ENCODE measurements at regions not wholly inside any gene's neighbourhood (a gene's known extent, or its start where the extent isn't known, plus 50 kb on each side); places are given as distances from the start of the nearest gene placed in this dataset.

DNA sequence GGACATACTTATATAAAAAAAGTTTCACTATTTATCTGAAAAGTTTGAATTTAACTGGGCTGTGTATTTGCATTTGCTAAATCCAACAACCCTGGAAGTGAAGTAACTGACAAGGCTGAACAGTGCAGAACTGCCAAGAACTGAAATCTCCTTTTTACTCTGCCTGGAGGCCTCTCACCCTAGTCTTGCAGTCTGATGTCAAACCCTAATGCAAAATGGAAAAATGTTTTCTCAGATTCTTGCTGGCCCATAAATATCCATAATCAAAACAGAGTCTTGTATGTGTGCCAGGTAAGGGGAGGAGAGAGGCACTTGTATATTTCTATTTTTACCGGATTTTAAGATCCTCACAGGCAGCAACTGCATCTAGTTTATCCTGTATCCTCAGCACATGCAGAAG, 432.7 kb upstream of the KLF4 start:
- TF ChIP-seq, protein P1, sequence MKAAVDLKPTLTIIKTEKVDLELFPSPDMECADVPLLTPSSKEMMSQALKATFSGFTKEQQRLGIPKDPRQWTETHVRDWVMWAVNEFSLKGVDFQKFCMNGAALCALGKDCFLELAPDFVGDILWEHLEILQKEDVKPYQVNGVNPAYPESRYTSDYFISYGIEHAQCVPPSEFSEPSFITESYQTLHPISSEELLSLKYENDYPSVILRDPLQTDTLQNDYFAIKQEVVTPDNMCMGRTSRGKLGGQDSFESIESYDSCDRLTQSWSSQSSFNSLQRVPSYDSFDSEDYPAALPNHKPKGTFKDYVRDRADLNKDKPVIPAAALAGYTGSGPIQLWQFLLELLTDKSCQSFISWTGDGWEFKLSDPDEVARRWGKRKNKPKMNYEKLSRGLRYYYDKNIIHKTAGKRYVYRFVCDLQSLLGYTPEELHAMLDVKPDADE (IDR thresholded peaks at IDR 0.05), result no peak
- TF ChIP-seq, protein P2, sequence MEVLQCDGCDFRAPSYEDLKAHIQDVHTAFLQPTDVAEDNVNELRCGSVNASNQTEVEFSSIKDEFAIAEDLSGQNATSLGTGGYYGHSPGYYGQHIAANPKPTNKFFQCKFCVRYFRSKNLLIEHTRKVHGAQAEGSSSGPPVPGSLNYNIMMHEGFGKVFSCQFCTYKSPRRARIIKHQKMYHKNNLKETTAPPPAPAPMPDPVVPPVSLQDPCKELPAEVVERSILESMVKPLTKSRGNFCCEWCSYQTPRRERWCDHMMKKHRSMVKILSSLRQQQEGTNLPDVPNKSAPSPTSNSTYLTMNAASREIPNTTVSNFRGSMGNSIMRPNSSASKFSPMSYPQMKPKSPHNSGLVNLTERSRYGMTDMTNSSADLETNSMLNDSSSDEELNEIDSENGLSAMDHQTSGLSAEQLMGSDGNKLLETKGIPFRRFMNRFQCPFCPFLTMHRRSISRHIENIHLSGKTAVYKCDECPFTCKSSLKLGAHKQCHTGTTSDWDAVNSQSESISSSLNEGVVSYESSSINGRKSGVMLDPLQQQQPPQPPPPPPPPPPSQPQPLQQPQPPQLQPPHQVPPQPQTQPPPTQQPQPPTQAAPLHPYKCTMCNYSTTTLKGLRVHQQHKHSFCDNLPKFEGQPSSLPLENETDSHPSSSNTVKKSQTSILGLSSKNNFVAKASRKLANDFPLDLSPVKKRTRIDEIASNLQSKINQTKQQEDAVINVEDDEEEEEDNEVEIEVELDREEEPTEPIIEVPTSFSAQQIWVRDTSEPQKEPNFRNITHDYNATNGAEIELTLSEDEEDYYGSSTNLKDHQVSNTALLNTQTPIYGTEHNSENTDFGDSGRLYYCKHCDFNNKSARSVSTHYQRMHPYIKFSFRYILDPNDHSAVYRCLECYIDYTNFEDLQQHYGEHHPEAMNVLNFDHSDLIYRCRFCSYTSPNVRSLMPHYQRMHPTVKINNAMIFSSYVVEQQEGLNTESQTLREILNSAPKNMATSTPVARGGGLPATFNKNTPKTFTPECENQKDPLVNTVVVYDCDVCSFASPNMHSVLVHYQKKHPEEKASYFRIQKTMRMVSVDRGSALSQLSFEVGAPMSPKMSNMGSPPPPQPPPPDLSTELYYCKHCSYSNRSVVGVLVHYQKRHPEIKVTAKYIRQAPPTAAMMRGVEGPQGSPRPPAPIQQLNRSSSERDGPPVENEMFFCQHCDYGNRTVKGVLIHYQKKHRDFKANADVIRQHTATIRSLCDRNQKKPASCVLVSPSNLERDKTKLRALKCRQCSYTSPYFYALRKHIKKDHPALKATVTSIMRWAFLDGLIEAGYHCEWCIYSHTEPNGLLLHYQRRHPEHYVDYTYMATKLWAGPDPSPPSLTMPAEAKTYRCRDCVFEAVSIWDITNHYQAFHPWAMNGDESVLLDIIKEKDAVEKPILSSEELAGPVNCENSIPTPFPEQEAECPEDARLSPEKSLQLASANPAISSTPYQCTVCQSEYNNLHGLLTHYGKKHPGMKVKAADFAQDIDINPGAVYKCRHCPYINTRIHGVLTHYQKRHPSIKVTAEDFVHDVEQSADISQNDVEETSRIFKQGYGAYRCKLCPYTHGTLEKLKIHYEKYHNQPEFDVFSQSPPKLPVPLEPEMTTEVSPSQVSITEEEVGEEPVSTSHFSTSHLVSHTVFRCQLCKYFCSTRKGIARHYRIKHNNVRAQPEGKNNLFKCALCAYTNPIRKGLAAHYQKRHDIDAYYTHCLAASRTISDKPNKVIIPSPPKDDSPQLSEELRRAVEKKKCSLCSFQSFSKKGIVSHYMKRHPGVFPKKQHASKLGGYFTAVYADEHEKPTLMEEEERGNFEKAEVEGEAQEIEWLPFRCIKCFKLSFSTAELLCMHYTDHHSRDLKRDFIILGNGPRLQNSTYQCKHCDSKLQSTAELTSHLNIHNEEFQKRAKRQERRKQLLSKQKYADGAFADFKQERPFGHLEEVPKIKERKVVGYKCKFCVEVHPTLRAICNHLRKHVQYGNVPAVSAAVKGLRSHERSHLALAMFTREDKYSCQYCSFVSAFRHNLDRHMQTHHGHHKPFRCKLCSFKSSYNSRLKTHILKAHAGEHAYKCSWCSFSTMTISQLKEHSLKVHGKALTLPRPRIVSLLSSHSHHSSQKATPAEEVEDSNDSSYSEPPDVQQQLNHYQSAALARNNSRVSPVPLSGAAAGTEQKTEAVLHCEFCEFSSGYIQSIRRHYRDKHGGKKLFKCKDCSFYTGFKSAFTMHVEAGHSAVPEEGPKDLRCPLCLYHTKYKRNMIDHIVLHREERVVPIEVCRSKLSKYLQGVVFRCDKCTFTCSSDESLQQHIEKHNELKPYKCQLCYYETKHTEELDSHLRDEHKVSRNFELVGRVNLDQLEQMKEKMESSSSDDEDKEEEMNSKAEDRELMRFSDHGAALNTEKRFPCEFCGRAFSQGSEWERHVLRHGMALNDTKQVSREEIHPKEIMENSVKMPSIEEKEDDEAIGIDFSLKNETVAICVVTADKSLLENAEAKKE (CRISPR knock-in tag; IDR thresholded peaks at IDR 0.05), result no peak
- no peak for TF ChIP-seq ZNF331 (CRISPR knock-in tag; IDR thresholded peaks at IDR 0.05; ENCODE audit: low read depth)
- TF ChIP-seq NANOG (IDR thresholded peaks at IDR 0.05; ENCODE audit: borderline replicate concordance), result no peak
- TF ChIP-seq, protein P3, sequence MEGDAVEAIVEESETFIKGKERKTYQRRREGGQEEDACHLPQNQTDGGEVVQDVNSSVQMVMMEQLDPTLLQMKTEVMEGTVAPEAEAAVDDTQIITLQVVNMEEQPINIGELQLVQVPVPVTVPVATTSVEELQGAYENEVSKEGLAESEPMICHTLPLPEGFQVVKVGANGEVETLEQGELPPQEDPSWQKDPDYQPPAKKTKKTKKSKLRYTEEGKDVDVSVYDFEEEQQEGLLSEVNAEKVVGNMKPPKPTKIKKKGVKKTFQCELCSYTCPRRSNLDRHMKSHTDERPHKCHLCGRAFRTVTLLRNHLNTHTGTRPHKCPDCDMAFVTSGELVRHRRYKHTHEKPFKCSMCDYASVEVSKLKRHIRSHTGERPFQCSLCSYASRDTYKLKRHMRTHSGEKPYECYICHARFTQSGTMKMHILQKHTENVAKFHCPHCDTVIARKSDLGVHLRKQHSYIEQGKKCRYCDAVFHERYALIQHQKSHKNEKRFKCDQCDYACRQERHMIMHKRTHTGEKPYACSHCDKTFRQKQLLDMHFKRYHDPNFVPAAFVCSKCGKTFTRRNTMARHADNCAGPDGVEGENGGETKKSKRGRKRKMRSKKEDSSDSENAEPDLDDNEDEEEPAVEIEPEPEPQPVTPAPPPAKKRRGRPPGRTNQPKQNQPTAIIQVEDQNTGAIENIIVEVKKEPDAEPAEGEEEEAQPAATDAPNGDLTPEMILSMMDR (conservative IDR thresholded peaks at IDR 0.05; ENCODE audit: low read depth in 2 of 2), result no peak
- TF ChIP-seq POLR2AphosphoS5 (IDR thresholded peaks at IDR 0.05; ENCODE audit: low read depth), result no peak
- no peak for TF ChIP-seq EZH2phosphoT487 (IDR thresholded peaks at IDR 0.05; ENCODE audit: unreplicated experiment)
- TF ChIP-seq CREB1 (CRISPR knock-in tag; IDR thresholded peaks at IDR 0.05; ENCODE audit: low read depth), result no peak
- no peak for TF ChIP-seq EZH2 (IDR thresholded peaks at IDR 0.05; ENCODE audit: low read depth, unreplicated experiment)
- no peak for TF ChIP-seq JUNB (IDR thresholded peaks at IDR 0.05; ENCODE audit: unreplicated experiment)
- no peak for TF ChIP-seq ZNF114 (CRISPR knock-in tag; IDR thresholded peaks at IDR 0.05)
- no peak for TF ChIP-seq REST (IDR thresholded peaks at IDR 0.05; ENCODE audit: unreplicated experiment)
- TF ChIP-seq STAT1 (IDR thresholded peaks at IDR 0.05; ENCODE audit: unreplicated experiment), result no peak
- Mint-ChIP-seq H3K36me3 (ENCODE audit: low read depth) (no peaks in the 10 kb centered on the region), H3K4me1 (no peaks in the 10 kb centered on the region), H3K9me3 (no peaks in the 10 kb centered on the region), H3K4me3 (no peak overlapping the region), H3K27me3 (ENCODE audit: insufficient read depth, low read depth, poor library complexity) (no peaks in the 10 kb centered on the region), H3K27ac (no peak overlapping the region)
- Histone ChIP-seq H3F3A (replicated peaks; ENCODE audit: low read depth) (no peaks in the 10 kb centered on the region), H3K27ac (ENCODE audit: low read depth) (no peak overlapping the region), H3K4me3 (no peak overlapping the region), H4K20me1 (replicated peaks; ENCODE audit: insufficient read depth) (no peaks in the 10 kb centered on the region), H3K36me3 (ENCODE audit: insufficient read depth) (no peaks in the 10 kb centered on the region), H2AFZ (no peak overlapping the region), H3K4me1 (ENCODE audit: insufficient read depth) (no peaks in the 10 kb centered on the region), H3K9me2 (ENCODE audit: insufficient read depth) (peaks cover 9% of the 10 kb centered on the region; the same call in 1 of the 2 replicates), H3K4me2 (no peak overlapping the region), H3K79me2 (replicated peaks; ENCODE audit: insufficient read depth) (no peaks in the 10 kb centered on the region), H3K27me3 (ENCODE audit: insufficient read depth) (no peaks in the 10 kb centered on the region)
- ATAC-seq (no peak), DNase-seq (ENCODE audit: low spot score) (no peak)

Data from GM23338 (cell line).